ENCODE measurements at regions not wholly inside any gene's neighbourhood (a gene's known extent, or its start where the extent isn't known, plus 50 kb on each side); places are given as distances from the start of the nearest gene placed in this dataset.

GRCh38 chr10:46098386-46098785 is 52.3 kb upstream of the MSMB start:
- no peak for TF ChIP-seq CTCF (IDR thresholded peaks at IDR 0.05)
- TF ChIP-seq POLR2A (IDR thresholded peaks at IDR 0.05): no peak
